ENCODE measurements at regions not wholly inside any gene's neighbourhood (a gene's known extent, or its start where the extent isn't known, plus 50 kb on each side); places are given as distances from the start of the nearest gene placed in this dataset.

DNA sequence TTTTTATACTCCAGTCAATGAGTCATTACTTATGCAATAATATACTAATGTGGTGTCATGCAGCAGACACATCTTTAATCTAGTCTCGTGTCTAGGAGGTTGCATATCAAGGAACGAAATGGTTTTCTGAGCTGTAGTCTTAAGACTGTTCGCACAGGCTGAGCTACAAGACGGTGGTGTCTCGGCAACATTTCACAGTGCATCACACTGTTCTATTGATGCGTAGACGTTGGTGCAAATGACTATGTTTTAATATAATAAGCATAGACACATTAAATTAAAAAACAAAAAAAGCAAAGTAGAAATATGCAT, 864.2 kb downstream of the GALR1 start:
- in situ Hi-C loops (cut with HindIII; ENCODE audit: low sequenced_read_pairs), result no loop called here
- TF ChIP-seq, protein P1, sequence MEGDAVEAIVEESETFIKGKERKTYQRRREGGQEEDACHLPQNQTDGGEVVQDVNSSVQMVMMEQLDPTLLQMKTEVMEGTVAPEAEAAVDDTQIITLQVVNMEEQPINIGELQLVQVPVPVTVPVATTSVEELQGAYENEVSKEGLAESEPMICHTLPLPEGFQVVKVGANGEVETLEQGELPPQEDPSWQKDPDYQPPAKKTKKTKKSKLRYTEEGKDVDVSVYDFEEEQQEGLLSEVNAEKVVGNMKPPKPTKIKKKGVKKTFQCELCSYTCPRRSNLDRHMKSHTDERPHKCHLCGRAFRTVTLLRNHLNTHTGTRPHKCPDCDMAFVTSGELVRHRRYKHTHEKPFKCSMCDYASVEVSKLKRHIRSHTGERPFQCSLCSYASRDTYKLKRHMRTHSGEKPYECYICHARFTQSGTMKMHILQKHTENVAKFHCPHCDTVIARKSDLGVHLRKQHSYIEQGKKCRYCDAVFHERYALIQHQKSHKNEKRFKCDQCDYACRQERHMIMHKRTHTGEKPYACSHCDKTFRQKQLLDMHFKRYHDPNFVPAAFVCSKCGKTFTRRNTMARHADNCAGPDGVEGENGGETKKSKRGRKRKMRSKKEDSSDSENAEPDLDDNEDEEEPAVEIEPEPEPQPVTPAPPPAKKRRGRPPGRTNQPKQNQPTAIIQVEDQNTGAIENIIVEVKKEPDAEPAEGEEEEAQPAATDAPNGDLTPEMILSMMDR (IDR thresholded peaks at IDR 0.05; ENCODE audit: low read depth, low read length), result no peak
- no peak for DNase-seq (ENCODE audit: low read depth, low spot score)
- H3K4me3 ChIP-seq (ENCODE audit: low read depth, low read length), result no peak overlapping the region

DNA sequence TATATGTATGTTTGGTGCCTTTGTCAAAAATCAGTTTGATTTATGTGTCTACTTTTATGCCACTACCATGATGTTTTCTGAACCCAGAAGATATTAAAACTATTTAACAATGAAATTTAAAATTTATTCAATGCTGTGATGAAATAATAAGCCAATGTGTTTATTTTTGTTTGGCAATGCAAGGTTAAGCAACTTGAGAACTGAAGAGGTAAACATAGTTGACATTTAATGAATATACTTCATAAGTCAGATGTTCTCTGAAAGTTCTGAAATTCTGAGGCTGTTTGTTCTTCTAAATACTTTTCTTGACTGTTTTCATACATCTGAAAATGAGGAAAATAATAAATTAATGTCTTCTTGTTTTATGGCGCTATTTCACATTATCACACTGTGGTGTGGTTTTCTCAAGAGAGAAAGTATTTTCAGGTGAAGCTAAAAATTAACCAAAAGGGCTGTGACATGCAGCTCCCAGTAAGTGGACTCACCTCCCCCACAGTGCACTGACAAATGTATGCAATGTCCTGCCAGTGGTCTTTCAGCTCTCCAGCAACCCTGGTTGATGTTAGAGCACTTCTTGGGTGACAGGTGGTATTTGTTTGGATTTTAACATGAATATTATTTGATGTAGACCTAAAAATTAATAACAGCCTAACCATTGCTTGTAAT, 863.6 kb upstream of the SALL3 start:
- in situ Hi-C loops (cut with HindIII; ENCODE audit: low sequenced_read_pairs), result no loop called here
- no peak overlapping the region for H3K4me3 ChIP-seq (ENCODE audit: low read depth, low read length)
- TF ChIP-seq, protein P1 (IDR thresholded peaks at IDR 0.05; ENCODE audit: low read depth, low read length), result no peak
- DNase-seq (ENCODE audit: low read depth, low spot score), result no peak

DNA sequence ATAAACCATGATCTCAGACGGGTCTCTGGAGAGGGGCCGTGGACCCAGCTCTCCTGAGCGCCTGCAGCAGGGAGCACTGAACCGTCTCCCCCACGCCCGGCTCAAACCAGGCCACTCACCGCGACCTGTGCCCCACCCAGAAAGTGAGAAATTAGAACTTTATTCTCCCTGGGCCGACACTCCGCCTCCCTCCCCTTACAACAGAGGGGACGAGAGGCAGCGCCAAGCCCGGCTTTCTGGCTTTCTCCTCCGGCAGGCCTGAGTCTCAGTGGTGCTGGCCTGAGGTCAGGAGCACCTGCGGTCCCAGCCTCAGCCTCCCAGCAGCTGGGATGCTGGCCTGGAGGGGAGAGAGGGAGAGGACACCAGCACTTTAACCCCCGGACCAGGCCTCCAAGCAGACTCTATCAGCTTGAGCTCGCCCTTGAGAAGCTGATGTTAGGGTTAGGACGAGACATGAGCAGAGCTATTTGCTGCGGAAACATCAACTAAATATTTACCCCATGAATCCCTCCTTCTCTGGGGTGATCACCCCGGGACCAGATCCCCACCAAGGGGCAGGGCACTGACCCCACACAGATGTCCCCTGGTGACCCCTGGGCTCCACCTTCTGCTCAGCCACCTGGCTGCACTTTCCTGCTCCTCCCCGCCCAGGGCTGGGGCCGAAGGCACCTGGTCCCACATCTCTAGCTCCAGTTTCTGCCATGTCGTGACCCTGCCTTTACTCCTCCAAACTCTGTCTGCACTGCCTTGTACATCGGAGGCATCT, 856.3 kb upstream of the SALL3 start:
- in situ Hi-C loops (cut with HindIII; ENCODE audit: low sequenced_read_pairs), result no loop called here

DNA sequence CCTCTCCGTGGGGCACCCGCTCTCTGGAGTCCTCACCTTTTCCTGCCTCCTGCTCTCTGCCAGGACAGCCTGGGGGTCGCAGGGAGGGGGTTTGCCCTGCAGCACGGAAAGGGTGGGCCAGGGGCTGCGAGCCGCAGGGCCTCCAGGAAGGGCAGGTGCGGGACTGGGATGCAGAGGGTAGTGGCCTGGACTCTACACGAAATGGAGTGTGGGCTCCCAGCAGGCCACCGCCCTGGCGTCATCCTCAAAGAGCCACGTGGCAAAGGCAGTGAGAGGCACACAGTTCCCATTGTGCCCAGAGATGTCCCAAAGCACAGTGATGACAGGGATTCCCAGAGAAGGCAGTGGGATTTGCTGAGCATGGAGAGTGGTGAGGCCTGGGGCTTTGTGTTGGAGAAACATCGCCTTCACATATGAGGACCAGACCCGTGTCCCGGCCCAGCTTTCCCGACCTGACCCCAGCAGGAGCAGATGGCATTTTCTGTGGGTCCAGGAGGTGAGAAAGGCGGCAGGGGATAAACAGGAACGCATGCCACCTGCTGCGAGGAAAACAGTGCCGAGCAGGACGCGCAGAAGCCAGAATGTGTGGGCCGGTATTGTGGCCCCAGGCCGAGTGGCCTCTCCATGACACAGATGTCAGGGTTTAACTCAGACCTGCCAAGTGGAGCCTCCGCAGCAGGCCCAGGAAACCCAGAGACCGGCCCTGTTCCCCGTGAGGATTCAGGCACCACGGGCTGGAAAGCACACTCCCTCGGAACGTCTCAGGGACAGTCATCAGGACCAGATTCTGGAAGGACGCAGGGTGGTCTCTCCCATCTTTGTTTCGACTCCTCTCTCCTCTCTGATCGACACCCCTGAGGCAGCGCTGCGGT, 855.5 kb upstream of the SALL3 start:
- TF ChIP-seq, protein P1 (IDR thresholded peaks at IDR 0.05; ENCODE audit: low read depth, low read length), result no peak
- no peak overlapping the region for H3K4me3 ChIP-seq (ENCODE audit: low read depth, low read length)
- no peak for DNase-seq (ENCODE audit: low read depth, low spot score)
- in situ Hi-C loops (cut with HindIII; ENCODE audit: low sequenced_read_pairs), result no loop called here

More for the DNA sequence above, 856.3 kb upstream of the SALL3 start:
- H3K4me3 ChIP-seq (ENCODE audit: low read depth, low read length), result no peak overlapping the region
- TF ChIP-seq, protein P1 (IDR thresholded peaks at IDR 0.05; ENCODE audit: low read depth, low read length), result no peak
- DNase-seq (ENCODE audit: low read depth, low spot score), result no peak

DNA sequence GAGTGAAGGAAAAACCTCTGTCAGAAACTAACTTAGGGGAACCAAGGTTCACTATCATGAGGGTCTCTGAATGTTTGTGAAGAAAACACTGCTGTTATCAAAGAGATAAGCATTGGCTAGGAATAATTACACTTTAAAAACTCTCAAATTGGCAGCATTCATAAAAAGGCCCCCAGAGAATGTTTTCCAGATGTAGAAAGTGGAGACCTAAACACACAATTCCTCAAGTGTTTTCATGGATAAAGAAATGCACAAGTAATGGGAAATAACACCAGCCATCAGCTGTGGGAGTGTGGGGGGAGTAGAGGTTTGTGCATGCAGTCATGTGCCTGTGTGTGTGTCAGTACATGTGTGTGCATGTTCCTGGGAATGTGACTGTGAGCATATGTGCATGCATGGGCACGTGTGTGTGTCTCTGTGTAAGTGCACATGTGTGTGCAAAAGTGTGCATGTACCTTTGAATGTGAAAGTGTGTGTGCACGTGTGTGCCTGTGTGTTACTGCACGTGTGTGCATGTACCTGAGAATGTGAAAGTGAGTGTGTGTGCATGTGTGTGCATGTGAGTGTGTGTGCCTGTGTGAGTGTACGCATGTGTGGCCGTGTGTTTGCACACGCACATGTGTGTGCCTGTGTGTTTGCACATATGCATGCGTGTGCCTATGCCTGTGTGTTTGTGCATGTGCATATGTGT, 854.3 kb upstream of the SALL3 start:
- in situ Hi-C loops (cut with HindIII; ENCODE audit: low sequenced_read_pairs), result no loop called here
- DNase-seq (ENCODE audit: low read depth, low spot score), result no peak
- no peak overlapping the region for H3K4me3 ChIP-seq (ENCODE audit: low read depth, low read length)
- TF ChIP-seq, protein P1 (IDR thresholded peaks at IDR 0.05; ENCODE audit: low read depth, low read length), result no peak

DNA sequence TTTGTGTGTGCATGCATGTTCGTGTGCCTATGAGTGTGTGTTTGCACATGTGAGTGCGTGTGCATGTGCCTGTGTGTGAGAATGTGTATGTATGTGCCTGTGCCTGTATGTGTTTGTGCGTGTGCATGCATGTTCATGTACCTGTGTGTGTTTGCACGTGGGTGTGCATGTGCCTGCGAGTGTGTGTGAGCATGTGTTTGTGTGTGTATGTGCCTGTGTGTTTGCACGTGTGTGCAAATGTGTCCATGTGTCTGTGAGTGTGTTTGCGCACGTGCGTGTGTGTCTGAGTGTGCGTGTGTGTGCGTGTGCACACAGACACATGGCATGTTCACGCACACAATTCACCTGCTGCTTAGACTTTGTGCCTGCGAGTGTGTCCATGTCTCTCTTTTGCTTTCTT, 853.5 kb upstream of the SALL3 start:
- no peak overlapping the region for H3K4me3 ChIP-seq (ENCODE audit: low read depth, low read length)
- DNase-seq (ENCODE audit: low read depth, low spot score), result no peak
- in situ Hi-C loops (cut with HindIII; ENCODE audit: low sequenced_read_pairs), result no loop called here
- TF ChIP-seq, protein P1 (IDR thresholded peaks at IDR 0.05; ENCODE audit: low read depth, low read length), result no peak

Data from astrocyte of the spinal cord (primary cell).